Fibroblast of mammary gland (primary cell): ENCODE measurements at regions not wholly inside any gene's neighbourhood (a gene's known extent, or its start where the extent isn't known, plus 50 kb on each side); places are given as distances from the start of the nearest gene placed in this dataset.
"Not testable (repeated sequence)": the region's sequence is repeated elsewhere in the genome, so short reads cannot be mapped to it uniquely, and the experiment has no call there.

Experiments
- DNase-seq: peaks from one replicate; pipeline ENCODE4 v3.0.0-alpha.2; 2010; ENCODE audit warnings: low read depth
- H3K4me3 ChIP-seq: 2 replicates; pipeline ENCODE4 v1.5.1; 2011; ENCODE audit warnings: low read depth, mild to moderate bottlenecking, low read length, moderate library complexity; ENCODE audit not compliant: control insufficient read depth
- CTCF ChIP-seq: conservative IDR thresholded peaks from 2 replicates; pipeline ENCODE4 v1.5.1; 2011; ENCODE audit warnings: low read depth, low read length, inconsistent platforms; ENCODE audit not compliant: control insufficient read depth, insufficient read depth

GRCh38 chrX:40863671-40864070 is 128.3 kb upstream of the MED14 start:
- no peak for TF ChIP-seq CTCF
- no peak overlapping the region for H3K4me3 ChIP-seq
- no peak for DNase-seq

- H3K4me3 ChIP-seq: no peak overlapping the region
- DNase-seq: peak; percentile 77
- TF ChIP-seq CTCF: no peak
Measured at GRCh38 chrX:40864972-40865371, 129.6 kb upstream of the MED14 start.

GRCh38 chrX:40866893-40867292 is 131.6 kb upstream of the MED14 start:
- DNase-seq: no peak
- TF ChIP-seq CTCF: no peak
- H3K4me3 ChIP-seq: no peak overlapping the region

- DNase-seq: peak; percentile 36
- no peak overlapping the region for H3K4me3 ChIP-seq
- no peak for TF ChIP-seq CTCF
Measured at GRCh38 chrX:40867352-40867751, 132.0 kb upstream of the MED14 start.

GRCh38 chrX:40868868-40869267 is 133.5 kb upstream of the MED14 start:
- no peak for DNase-seq
- TF ChIP-seq CTCF: no peak
- H3K4me3 ChIP-seq: no peak overlapping the region

- not testable (repeated sequence) for DNase-seq, H3K4me3 ChIP-seq
Measured at GRCh38 chrX:40870982-40871381, 135.6 kb upstream of the MED14 start.

GRCh38 chrX:40871385-40872082 is 136.2 kb upstream of the MED14 start:
- H3K4me3 ChIP-seq: no peak overlapping the region
- peak; percentile 29 for DNase-seq
- TF ChIP-seq CTCF: no peak
